NCI-H510A (cell line): ENCODE measurements at regions not wholly inside any gene's neighbourhood (a gene's known extent, or its start where the extent isn't known, plus 50 kb on each side); places are given as distances from the start of the nearest gene placed in this dataset.
A peak's percentile ranks its signal among the peaks of the same experiment; 100 is the strongest.

ENCODE experiments used
- DNase-seq: peaks from one replicate; lab custom pipeline; 2025; lab: John Stamatoyannopoulos, UW

DNA sequence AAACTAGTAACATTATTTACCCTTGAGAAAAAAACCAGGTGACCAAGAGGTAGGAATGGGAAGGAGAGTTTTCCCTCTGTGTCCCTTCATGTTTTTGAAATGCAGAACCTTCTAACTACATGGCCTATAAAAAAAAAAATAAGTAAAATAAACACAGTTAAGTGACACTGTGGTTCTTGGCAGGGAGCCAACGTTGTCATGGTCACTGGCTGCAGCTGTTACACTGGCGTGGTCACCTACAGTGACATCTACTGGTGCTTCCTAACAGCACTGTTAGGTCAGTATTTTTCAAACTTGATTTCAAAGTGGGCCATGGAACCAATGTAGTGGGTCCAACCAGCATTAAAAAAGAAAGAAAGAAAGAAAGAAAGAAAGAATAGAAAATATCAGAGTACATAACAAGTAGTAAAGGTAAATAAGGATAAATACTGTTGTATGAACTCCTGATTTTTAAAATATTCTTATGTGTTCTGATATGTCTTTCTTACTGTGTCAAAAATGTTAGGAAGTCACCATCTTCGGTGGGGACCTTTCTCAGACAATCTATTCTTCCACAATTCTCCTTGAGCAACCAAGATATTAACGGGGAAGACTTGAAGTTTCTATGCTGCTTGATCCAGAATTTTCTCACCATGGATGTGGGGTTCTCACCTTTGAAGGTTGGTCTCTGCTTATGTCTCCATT is 59.1 kb upstream of the PJA2 start:
- DNase-seq, result peak; percentile 80

DNA sequence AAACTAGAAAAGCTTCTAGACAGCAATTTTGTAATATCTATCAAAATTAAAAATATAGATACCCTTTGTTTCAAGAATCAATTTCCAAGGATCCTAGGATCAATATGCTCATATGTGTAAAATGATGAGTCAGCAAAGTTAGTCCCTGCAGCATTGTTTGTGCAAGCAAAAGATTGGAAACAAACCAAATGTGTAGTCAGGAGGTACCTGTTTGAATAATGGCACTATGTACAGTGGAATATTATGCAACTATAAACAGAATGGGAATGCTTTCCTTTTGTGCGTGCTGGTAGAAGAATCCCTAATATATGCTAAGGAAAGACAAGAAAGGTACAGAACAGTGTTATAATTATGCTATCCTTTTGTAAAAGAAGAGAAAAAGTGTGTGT is 58.5 kb upstream of the PJA2 start:
- no peak for DNase-seq

DNA sequence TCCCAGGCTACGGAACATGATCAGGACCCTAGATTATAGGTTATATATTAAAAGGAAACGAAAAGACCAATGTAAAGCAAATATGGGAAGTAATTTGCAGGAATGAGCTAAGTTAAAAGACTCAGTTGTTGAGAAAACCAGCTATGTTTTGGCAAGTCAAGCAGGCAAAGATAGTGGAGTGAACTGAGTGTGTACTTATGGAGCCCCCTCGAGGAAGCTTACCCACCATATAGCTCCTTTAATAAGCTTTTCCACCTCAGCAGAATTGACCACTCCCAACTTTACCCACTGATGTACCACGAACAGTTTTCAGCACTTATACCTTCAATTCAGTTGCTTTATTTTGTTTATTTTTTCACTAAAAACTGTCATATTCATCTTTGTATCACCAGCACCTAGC is 57.3 kb upstream of the PJA2 start:
- no peak for DNase-seq
